GM19240 (cell line): ENCODE measurements at regions not wholly inside any gene's neighbourhood (a gene's known extent, or its start where the extent isn't known, plus 50 kb on each side); places are given as distances from the start of the nearest gene placed in this dataset.

ENCODE experiments used
- DNase-seq: peaks from one replicate; pipeline ENCODE4 v3.0.0; 2011; ENCODE audit warnings: low spot score; ENCODE audit not compliant: insufficient read length

GRCh38 chr14:76926521-76927251 is 100.5 kb downstream of the LRRC74A start:
- DNase-seq, result no peak

- no peak for DNase-seq
Observed at GRCh38 chr14:76925097-76925441, 98.9 kb downstream of the LRRC74A start.

- DNase-seq, result no peak
Observed at GRCh38 chr14:76924371-76925096, 98.3 kb downstream of the LRRC74A start.

GRCh38 chr14:76923431-76924370 is 97.5 kb downstream of the LRRC74A start:
- DNase-seq, result no peak

- DNase-seq, result no peak
Observed at GRCh38 chr14:76922584-76922983, 96.4 kb downstream of the LRRC74A start.

GRCh38 chr14:76922092-76922491 is 95.9 kb downstream of the LRRC74A start:
- DNase-seq, result no peak

GRCh38 chr14:76921088-76921399 is 94.8 kb downstream of the LRRC74A start:
- DNase-seq, result no peak

GRCh38 chr14:76920331-76921087 is 94.3 kb downstream of the LRRC74A start:
- DNase-seq, result no peak

- no peak for DNase-seq
Observed at GRCh38 chr14:76919431-76920330, 93.5 kb downstream of the LRRC74A start.
